ENCODE measurements at regions not wholly inside any gene's neighbourhood (a gene's known extent, or its start where the extent isn't known, plus 50 kb on each side); places are given as distances from the start of the nearest gene placed in this dataset.

GRCh38 chr2:177038787-177039484 lies 173.7 kb upstream of the HNRNPA3 start:
- no peak for DNase-seq

- DNase-seq = no peak
These were observed 170.3 kb upstream of the HNRNPA3 start for GRCh38 chr2:177042311-177042710.

GRCh38 chr2:177044671-177045070 lies 167.9 kb upstream of the HNRNPA3 start:
- no peak for DNase-seq

- DNase-seq = no peak
These were observed 163.6 kb upstream of the HNRNPA3 start for GRCh38 chr2:177048981-177049380.

GRCh38 chr2:177051278-177051677 lies 161.3 kb upstream of the HNRNPA3 start:
- DNase-seq = no peak

- no peak for DNase-seq
These were observed 160.1 kb upstream of the HNRNPA3 start for GRCh38 chr2:177052471-177052870.

GRCh38 chr2:177053038-177053437 lies 159.6 kb upstream of the HNRNPA3 start:
- no peak for DNase-seq

- no peak for DNase-seq
These were observed 158.9 kb upstream of the HNRNPA3 start for GRCh38 chr2:177053716-177054115.

- no peak for DNase-seq
These were observed 156.1 kb upstream of the HNRNPA3 start for GRCh38 chr2:177056481-177056929.

GRCh38 chr2:177058747-177059146 lies 153.8 kb upstream of the HNRNPA3 start:
- DNase-seq = no peak

- no peak for DNase-seq
These were observed 153.3 kb upstream of the HNRNPA3 start for GRCh38 chr2:177059293-177059692.

- no peak for DNase-seq
These were observed 149.3 kb upstream of the HNRNPA3 start for GRCh38 chr2:177063331-177063730.

- DNase-seq = no peak
These were observed 148.2 kb upstream of the HNRNPA3 start for GRCh38 chr2:177064422-177064821.

GRCh38 chr2:177068967-177069366 lies 143.6 kb upstream of the HNRNPA3 start:
- DNase-seq = no peak

GRCh38 chr2:177072090-177072489 lies 140.5 kb upstream of the HNRNPA3 start:
- no peak for DNase-seq

GRCh38 chr2:177073611-177074010 lies 139.0 kb upstream of the HNRNPA3 start:
- DNase-seq = no peak

GRCh38 chr2:177074099-177074710 lies 138.4 kb upstream of the HNRNPA3 start:
- DNase-seq = no peak

GRCh38 chr2:177075254-177075653 lies 137.3 kb upstream of the HNRNPA3 start:
- DNase-seq = no peak

GRCh38 chr2:177076636-177077179 lies 135.9 kb upstream of the HNRNPA3 start:
- DNase-seq = no peak

GRCh38 chr2:177077778-177078177 lies 134.8 kb upstream of the HNRNPA3 start:
- no peak for DNase-seq

- DNase-seq = no peak
These were observed 134.2 kb upstream of the HNRNPA3 start for GRCh38 chr2:177078416-177078815.

GRCh38 chr2:177078855-177079254 lies 133.7 kb upstream of the HNRNPA3 start:
- DNase-seq = no peak

GRCh38 chr2:177080746-177081284 lies 131.8 kb upstream of the HNRNPA3 start:
- no peak for DNase-seq

- DNase-seq = no peak
These were observed 128.0 kb upstream of the HNRNPA3 start for GRCh38 chr2:177084607-177085006.
